H9 (cell line): ENCODE measurements at regions not wholly inside any gene's neighbourhood (a gene's known extent, or its start where the extent isn't known, plus 50 kb on each side); places are given as distances from the start of the nearest gene placed in this dataset.

ENCODE experiments used
- DNase-seq: peaks from one replicate; pipeline ENCODE4 v3.0.0-alpha.2; 2017
- H2AFZ ChIP-seq: one replicate; pipeline ENCODE4 v1.6.1; 2013; ENCODE audit warnings: mild to moderate bottlenecking, low read length, control low read depth, moderate library complexity
- H2AK5ac ChIP-seq: 2 replicates; pipeline ENCODE4 v1.6.1; 2013; ENCODE audit warnings: low read length, control low read depth, mixed read lengths; ENCODE audit not compliant: insufficient read length
- H2BK120ac ChIP-seq: one replicate; pipeline ENCODE4 v1.6.1; 2013; ENCODE audit warnings: low read depth, mild to moderate bottlenecking, low read length, control low read depth, inconsistent platforms; ENCODE audit not compliant: poor library complexity, severe bottlenecking
- H2BK12ac ChIP-seq: 2 replicates; pipeline ENCODE4 v1.6.1; 2013; ENCODE audit warnings: low read length, control low read depth, mixed read lengths, low read depth; ENCODE audit not compliant: insufficient read length
- H2BK15ac ChIP-seq: 2 replicates; pipeline ENCODE4 v1.6.1; 2013; ENCODE audit warnings: low read depth, low read length, control low read depth
- H2BK20ac ChIP-seq: one replicate; pipeline ENCODE4 v1.6.1; 2013; ENCODE audit warnings: low read depth, mild to moderate bottlenecking, low read length, control low read depth, inconsistent platforms; ENCODE audit not compliant: poor library complexity, severe bottlenecking
- H2BK5ac ChIP-seq: 2 replicates; pipeline ENCODE4 v1.6.1; 2013; ENCODE audit warnings: low read length, control low read depth, mixed read lengths; ENCODE audit not compliant: insufficient read length
- H3K14ac ChIP-seq: 2 replicates; pipeline ENCODE4 v1.6.1; 2013; ENCODE audit warnings: low read length, control low read depth; ENCODE audit not compliant: insufficient read depth
- H3K18ac ChIP-seq: 2 replicates; pipeline ENCODE4 v1.6.1; 2013; ENCODE audit warnings: low read depth, mild to moderate bottlenecking, mixed read lengths, low read length, control low read depth; ENCODE audit not compliant: insufficient read length
- H3K23ac ChIP-seq: 2 replicates; pipeline ENCODE4 v1.6.1; 2013; ENCODE audit warnings: low read length, control low read depth, mixed read lengths, low read depth; ENCODE audit not compliant: insufficient read length
- H3K23me2 ChIP-seq: 2 replicates; pipeline ENCODE4 v1.6.1; 2013; ENCODE audit warnings: low read depth, mild to moderate bottlenecking, mixed read lengths, low read length, control low read depth; ENCODE audit not compliant: insufficient read length, poor library complexity, severe bottlenecking
- H3K27ac ChIP-seq: 2 replicates; pipeline ENCODE4 v1.5.1; 2013; ENCODE audit warnings: low read length, control low read depth, mixed read lengths, low read depth; ENCODE audit not compliant: insufficient read length
- H3K27me3 ChIP-seq: 2 replicates; pipeline ENCODE4 v1.6.1; 2013; ENCODE audit warnings: low read length, control low read depth, inconsistent platforms; ENCODE audit not compliant: insufficient read depth
- H3K4ac ChIP-seq: 2 replicates; pipeline ENCODE4 v1.6.1; 2013; ENCODE audit warnings: low read depth, mild to moderate bottlenecking, control low read depth, inconsistent platforms, low read length, moderate library complexity
- H3K4me1 ChIP-seq: 2 replicates; pipeline ENCODE4 v1.6.1; 2013; ENCODE audit warnings: low read length, control low read depth, inconsistent platforms; ENCODE audit not compliant: insufficient read depth
- H3K4me2 ChIP-seq: 2 replicates; pipeline ENCODE4 v1.6.1; 2013; ENCODE audit warnings: low read length, control low read depth, mixed read lengths; ENCODE audit not compliant: insufficient read length, insufficient read depth
- H3K56ac ChIP-seq: 2 replicates; pipeline ENCODE4 v1.6.1; 2013; ENCODE audit warnings: low read depth, mild to moderate bottlenecking, mixed read lengths, low read length, control low read depth; ENCODE audit not compliant: insufficient read length
- H3K79me1 ChIP-seq: 2 replicates; pipeline ENCODE4 v1.6.1; 2013; ENCODE audit warnings: low read depth, mild to moderate bottlenecking, moderate library complexity, low read length, control low read depth, inconsistent platforms; ENCODE audit not compliant: insufficient read depth, poor library complexity, severe bottlenecking
- H3K79me2 ChIP-seq: 2 replicates; pipeline ENCODE4 v1.6.1; 2013; ENCODE audit warnings: low read length, control low read depth, inconsistent platforms; ENCODE audit not compliant: insufficient read depth
- H3K9ac ChIP-seq: 2 replicates; pipeline ENCODE4 v1.6.1; 2013; ENCODE audit warnings: low read length, control low read depth, mixed read lengths; ENCODE audit not compliant: insufficient read length; ENCODE audit errors: extremely low read depth
- H3K9me3 ChIP-seq: one replicate; pipeline ENCODE4 v1.6.1; 2013; ENCODE audit warnings: low read depth, low read length, inconsistent platforms; ENCODE audit not compliant: control insufficient read depth
- H3T11ph ChIP-seq: one replicate; pipeline ENCODE4 v1.6.1; 2013; ENCODE audit warnings: mild to moderate bottlenecking, low read length, control low read depth, inconsistent platforms
- H4K20me1 ChIP-seq: one replicate; pipeline ENCODE4 v1.6.1; 2013; ENCODE audit not compliant: control insufficient read depth, insufficient read length, insufficient read depth
- H4K5ac ChIP-seq: 2 replicates; pipeline ENCODE4 v1.6.1; 2013; ENCODE audit warnings: low read depth, mild to moderate bottlenecking, mixed read lengths, low read length, control low read depth; ENCODE audit not compliant: insufficient read length
- H4K8ac ChIP-seq: replicated peaks from 2 replicates; pipeline ENCODE4 v1.6.1; 2013; ENCODE audit warnings: low read length, control low read depth, mixed read lengths, low read depth; ENCODE audit not compliant: insufficient read length
- H4K91ac ChIP-seq: 2 replicates; pipeline ENCODE4 v1.6.1; 2013; ENCODE audit warnings: low read depth, mild to moderate bottlenecking, moderate library complexity, mixed read lengths, low read length, control low read depth; ENCODE audit not compliant: insufficient read length
- H3K27ac Mint-ChIP-seq, 3 experiments: 2 replicates in 2 of 3; 3 replicates in 1 of 3; pipeline ENCODE4 v1.8.0; 2020 to 2021; ENCODE audit warnings: mixed read lengths in 3 of 3, mild to moderate bottlenecking in 1 of 3, moderate library complexity in 1 of 3
- H3K27me3 Mint-ChIP-seq: 2 replicates; pipeline ENCODE4 v1.8.0; 2021; ENCODE audit warnings: low read depth, mild to moderate bottlenecking, moderate library complexity, mixed read lengths
- H3K36me3 Mint-ChIP-seq, 3 experiments: 2 replicates in 2 of 3; 3 replicates in 1 of 3; pipeline ENCODE4 v1.8.0; 2020 to 2021; ENCODE audit warnings: low read depth in 3 of 3, mixed read lengths in 3 of 3; ENCODE audit not compliant: insufficient read depth in 1 of 3
- H3K4me1 Mint-ChIP-seq, 2 experiments: 2 replicates each; pipeline ENCODE4 v1.8.0; 2020; ENCODE audit warnings: mixed read lengths in 2 of 2
- H3K4me3 Mint-ChIP-seq, 2 experiments: 2 replicates in 1 of 2; 3 replicates in 1 of 2; pipeline ENCODE4 v1.8.0; 2020 to 2021; ENCODE audit warnings: mild to moderate bottlenecking in 2 of 2, mixed read lengths in 2 of 2, moderate library complexity in 1 of 2
- H3K9me3 Mint-ChIP-seq, 2 experiments: 2 replicates in 1 of 2; 3 replicates in 1 of 2; pipeline ENCODE4 v1.8.0; 2020; ENCODE audit warnings: mild to moderate bottlenecking in 2 of 2, mixed read lengths in 2 of 2, moderate library complexity in 1 of 2
- CTCF ChIP-seq: fragments of 200-600 bp; sonication (generic); conservative IDR thresholded peaks from 3 replicates; pipeline ENCODE4 v1.8.0; 2021; ENCODE audit warnings: antibody characterized with exemption, mild to moderate bottlenecking
- WGBS: extraction: QIAGEN DNeasy Blood & Tissue Kit; methylation state at CpG from one replicate; pipeline ENCODE4 v1.1.7; 2013; ENCODE audit warnings: missing lambda C conversion rate, low lambda C conversion rate, mixed read lengths; ENCODE audit not compliant: insufficient read length; ENCODE audit errors: extremely low coverage; 5-methylcytosine and 5-hydroxymethylcytosine counted together

GRCh38 chr5:179459771-179460170 is 90.6 kb upstream of the RUFY1 start:
- H3K4me2 ChIP-seq: no peak overlapping the region
- no peak overlapping the region for H4K8ac ChIP-seq
- no peaks in the 10 kb centered on the region for H3K79me1 ChIP-seq
- no peaks in the 10 kb centered on the region for H4K20me1 ChIP-seq
- no peak overlapping the region for H2AK5ac ChIP-seq
- H3K36me3 Mint-ChIP-seq: peaks cover 0 to 6% (median 3%) of the 10 kb centered on the region in 3 experiments; a peak in 3 of 7 replicates
- H3K23me2 ChIP-seq: no peaks in the 10 kb centered on the region
- no peak overlapping the region for H4K91ac ChIP-seq
- no CpG with 5 or more reads among the region's 10 CpGs for WGBS
- no peak overlapping the region for H3K18ac ChIP-seq
- H3K27me3 ChIP-seq: no peaks in the 10 kb centered on the region
- no peaks in the 10 kb centered on the region for H3K9me3 ChIP-seq
- H3K4me1 ChIP-seq: no peaks in the 10 kb centered on the region
- no peak overlapping the region for H3K27ac ChIP-seq
- H3K14ac ChIP-seq: no peak overlapping the region
- DNase-seq: no peak
- H3K56ac ChIP-seq: no peak overlapping the region
- no peak overlapping the region for H2BK15ac ChIP-seq
- peaks cover 11% of the 10 kb centered on the region for H3K27me3 Mint-ChIP-seq
- no peaks in the 10 kb centered on the region for H3K79me2 ChIP-seq
- H2BK20ac ChIP-seq: no peak overlapping the region
- peaks cover 15 to 31% of the 10 kb centered on the region in 2 experiments for H3K9me3 Mint-ChIP-seq
- no peak overlapping the region; a peak in 1 of 7 replicates for H3K27ac Mint-ChIP-seq
- no peak overlapping the region; a peak in 1 of 5 replicates for H3K4me3 Mint-ChIP-seq
- H2BK120ac ChIP-seq: no peak overlapping the region
- no peak overlapping the region for H3K4ac ChIP-seq
- no peaks in the 10 kb centered on the region for H3K4me1 Mint-ChIP-seq
- H3K23ac ChIP-seq: no peak overlapping the region
- no peak overlapping the region for H3T11ph ChIP-seq
- H4K5ac ChIP-seq: no peak overlapping the region
- H2BK12ac ChIP-seq: no peak overlapping the region
- no peak for TF ChIP-seq CTCF
- no peak overlapping the region for H2AFZ ChIP-seq
- no peak overlapping the region for H3K9ac ChIP-seq
- no peak overlapping the region for H2BK5ac ChIP-seq
